ENCODE measurements at regions not wholly inside any gene's neighbourhood (a gene's known extent, or its start where the extent isn't known, plus 50 kb on each side); places are given as distances from the start of the nearest gene placed in this dataset.

DNA sequence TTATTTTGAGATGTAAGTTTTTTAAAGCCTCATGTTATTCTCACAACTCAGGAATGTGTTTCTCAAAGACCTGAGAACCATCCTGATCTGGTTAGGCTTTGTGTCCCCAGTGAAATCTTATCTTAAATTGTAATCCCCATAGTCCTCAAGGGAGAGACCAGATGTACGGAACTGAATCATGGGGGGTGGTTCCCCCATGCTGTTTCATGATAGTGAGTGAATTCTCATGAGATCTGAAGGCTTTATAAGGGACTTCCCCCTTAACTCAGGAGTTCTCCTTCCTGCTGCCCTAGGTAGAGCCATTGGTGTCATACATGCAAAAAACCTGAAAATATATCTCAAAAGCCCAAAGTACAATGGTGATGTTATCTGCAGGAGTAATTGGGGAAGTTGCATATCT lies 836.7 kb downstream of the CBLN2 start:
- no peak for DNase-seq

GRCh38 chr18:71689416-71690160 lies 854.6 kb downstream of the CBLN2 start:
- no peak for DNase-seq

- no peak for DNase-seq
Measured at GRCh38 chr18:71682591-71682990, 861.6 kb downstream of the CBLN2 start.

DNA sequence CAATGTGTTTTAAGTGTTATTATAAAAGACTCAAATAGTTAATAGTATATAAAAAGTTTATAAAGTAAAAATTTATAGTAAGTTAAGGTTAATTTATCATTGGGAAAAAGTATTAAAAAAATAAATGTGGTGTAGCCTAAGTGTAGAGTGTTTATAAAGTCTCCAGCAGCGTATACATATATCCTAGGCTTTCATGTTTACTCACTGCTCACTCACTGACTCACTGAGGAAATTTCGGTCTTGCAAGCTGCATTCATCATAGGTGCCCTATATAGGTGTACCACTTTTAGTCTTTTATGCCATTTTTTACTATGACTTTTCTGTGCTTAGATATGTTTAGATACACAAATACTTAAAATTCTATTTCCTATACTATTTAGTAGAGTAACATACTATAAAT lies 866.0 kb downstream of the CBLN2 start:
- DNase-seq: no peak

- DNase-seq: no peak
Measured at GRCh38 chr18:71673954-71674353, 870.2 kb downstream of the CBLN2 start.

GRCh38 chr18:71673498-71673897 lies 870.6 kb downstream of the CBLN2 start:
- DNase-seq: no peak

DNA sequence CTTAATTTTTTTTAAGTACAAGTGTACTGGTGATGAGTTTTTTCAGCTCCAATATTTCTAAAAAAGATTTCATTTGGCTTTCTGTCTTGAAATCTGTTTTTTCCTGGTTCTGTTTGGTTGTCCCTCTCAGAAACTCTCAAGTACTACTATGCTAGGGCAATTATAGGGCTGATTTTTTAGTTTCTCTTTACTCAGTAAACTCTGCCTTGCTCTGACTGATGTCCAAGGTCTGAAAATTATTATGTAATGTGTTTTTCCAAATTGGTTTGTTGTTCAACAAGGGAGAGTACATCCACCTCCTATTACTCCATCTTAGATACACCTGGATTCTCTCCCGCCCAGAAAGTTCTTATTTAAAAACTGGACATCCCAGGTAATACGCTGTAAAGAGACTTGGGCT lies 877.7 kb downstream of the CBLN2 start:
- DNase-seq: no peak

DNA sequence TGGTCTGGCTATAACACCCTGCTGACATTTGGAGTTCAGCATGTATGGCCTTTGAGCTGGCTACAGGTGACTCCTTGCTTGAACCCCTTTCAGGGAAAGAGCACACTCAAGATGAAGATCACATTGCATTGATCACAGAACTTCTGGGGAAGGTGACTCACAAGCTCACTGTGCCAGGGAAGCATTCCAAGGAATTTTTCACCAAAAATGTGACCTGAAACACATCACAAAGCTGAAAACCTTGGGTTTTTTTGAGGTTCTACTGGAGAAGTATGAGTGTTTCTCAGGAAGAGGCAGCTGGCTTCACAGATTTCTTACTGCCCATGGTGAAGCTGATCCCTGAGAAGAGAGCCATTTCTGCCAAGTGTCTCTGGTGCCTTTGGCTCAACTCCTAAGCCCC lies 879.0 kb downstream of the CBLN2 start:
- DNase-seq: no peak

DNA sequence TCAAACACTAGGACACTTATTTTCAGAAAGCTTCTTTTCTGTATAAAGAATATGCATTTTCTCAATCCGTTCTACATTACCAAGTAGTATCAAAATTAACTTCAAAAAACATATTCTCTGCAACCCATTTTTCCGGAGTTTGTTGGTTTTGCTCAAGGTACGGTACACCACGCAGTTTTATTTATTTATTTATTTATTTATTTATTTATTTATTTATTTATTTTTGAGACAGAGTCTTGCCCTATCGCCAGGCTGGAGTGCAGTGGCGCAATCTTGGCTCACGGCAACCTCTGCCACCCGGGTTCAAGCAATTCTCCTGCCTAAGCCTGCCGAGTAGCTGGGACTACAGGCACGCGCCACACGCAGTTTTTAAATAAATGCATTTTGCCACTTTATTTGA lies 900.3 kb downstream of the CBLN2 start:
- DNase-seq: no peak

DNA sequence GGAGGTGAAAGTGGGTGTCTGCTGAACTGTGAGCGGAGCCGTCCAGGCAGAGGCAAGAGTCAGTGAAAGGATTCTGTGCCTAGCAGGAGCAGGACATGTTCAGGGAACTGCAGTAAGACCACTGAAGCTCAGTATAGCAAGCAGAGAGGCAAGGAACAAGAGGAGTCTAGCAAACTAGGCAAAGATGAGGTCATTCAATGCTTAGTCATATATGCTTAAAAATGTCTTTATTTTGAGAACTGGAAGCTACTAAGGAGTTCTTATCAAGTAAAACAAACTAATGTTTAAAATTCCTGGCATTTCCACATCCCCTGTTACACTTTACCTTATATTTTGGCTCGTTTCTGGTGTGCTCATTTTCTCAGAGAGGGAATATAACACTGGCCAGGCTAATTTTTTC lies 913.4 kb downstream of the CBLN2 start:
- no peak for DNase-seq

GRCh38 chr18:71625556-71626090 lies 918.5 kb downstream of the CBLN2 start:
- DNase-seq: no peak

DNA sequence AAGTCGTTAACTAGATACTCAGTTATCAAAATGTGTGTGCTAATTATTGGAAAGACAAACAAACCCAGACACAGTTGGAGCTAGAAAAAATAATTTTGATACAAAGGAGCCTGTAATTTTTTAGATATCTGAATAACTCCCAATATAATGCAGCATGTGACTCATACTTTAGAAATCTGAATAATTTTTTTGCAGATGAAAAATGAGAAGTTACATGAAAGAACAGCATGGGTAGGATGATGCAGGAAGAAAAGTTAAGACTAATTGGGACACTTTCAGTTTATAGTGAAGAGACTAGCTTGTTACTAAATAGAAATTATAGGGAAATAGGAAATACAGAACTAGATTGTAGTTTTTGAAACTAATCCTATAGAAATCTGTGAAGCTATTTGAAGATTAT lies 945.8 kb downstream of the CBLN2 start:
- no peak for DNase-seq

GRCh38 chr18:71597219-71597618 lies 946.9 kb downstream of the CBLN2 start:
- no peak for DNase-seq

- no peak for DNase-seq
Measured at GRCh38 chr18:71583252-71583651, 960.9 kb downstream of the CBLN2 start.

GRCh38 chr18:71554686-71555085 lies 989.5 kb downstream of the CBLN2 start:
- DNase-seq: no peak

DNA sequence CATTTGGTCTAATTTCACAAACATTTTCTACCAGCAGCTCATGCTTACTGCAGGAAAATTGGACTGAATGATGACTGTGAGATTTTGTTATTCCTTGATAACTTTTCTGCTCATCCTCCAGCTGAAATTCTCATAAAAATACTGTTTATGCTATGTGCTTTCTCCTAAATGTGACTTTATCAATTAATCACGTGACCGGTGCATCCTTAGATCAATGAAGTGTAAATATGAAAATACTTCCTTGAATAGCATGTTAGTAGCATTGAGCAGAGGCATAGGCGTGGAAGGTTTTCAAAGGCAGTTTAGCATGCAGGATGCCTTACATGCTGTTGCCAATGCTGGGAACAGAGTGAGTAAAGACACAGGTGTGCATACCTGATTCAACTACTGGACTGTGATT lies 1002.5 kb downstream of the CBLN2 start:
- DNase-seq: no peak

DNA sequence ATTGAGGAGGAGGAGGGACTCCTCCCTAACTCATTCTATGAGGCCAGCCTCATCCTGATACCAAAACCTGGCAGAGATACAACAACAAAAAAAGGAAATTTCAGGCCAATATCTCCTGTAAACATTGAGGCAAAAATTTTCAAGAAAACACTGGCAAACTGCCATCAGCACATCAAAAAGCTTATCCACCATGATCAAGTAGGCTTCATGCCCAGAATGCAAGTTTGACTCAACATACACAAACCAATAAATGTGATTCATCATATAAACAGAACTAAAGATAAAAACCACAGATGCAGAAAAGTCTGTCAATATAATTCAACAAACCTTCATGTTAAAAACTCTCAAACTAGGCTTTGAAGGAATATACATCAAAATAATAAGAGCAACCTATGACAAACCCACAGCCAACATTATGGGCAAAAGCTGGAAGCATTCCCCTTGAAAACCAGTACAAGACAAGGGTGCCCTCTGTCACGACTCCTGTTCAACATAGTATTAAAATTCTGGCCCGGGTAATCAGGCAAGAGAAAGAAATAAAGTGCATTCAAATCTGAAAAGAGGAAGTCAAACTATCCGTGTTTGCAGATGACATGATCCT lies 1014.3 kb downstream of the CBLN2 start:
- no peak for DNase-seq

- no peak for DNase-seq
Measured at GRCh38 chr18:71523483-71524435, 1020.4 kb downstream of the CBLN2 start.

- DNase-seq: no peak
Measured at GRCh38 chr18:71505526-71505925, 1038.6 kb downstream of the CBLN2 start.

- no peak for DNase-seq
Measured at GRCh38 chr18:71503222-71503621, 1040.9 kb downstream of the CBLN2 start.

DNA sequence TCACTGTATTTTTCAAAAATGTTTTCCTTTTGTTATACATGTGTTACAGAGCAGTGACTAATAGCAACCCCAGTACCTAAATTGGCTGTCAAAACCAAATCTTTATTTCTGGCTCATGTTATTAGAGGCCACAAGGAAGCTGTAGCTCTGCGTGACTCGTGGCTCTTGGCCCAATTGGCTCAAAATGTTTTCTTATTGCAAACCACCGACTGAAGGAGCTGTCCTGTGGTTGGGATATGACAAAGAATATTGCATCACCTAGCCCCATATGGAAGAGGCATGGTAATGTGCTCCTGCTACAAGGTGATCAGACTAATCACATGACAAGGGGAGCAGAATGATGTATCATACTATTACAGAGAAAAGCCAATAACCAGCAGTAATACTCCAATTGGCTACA lies 1058.5 kb downstream of the CBLN2 start:
- no peak for DNase-seq

DNA sequence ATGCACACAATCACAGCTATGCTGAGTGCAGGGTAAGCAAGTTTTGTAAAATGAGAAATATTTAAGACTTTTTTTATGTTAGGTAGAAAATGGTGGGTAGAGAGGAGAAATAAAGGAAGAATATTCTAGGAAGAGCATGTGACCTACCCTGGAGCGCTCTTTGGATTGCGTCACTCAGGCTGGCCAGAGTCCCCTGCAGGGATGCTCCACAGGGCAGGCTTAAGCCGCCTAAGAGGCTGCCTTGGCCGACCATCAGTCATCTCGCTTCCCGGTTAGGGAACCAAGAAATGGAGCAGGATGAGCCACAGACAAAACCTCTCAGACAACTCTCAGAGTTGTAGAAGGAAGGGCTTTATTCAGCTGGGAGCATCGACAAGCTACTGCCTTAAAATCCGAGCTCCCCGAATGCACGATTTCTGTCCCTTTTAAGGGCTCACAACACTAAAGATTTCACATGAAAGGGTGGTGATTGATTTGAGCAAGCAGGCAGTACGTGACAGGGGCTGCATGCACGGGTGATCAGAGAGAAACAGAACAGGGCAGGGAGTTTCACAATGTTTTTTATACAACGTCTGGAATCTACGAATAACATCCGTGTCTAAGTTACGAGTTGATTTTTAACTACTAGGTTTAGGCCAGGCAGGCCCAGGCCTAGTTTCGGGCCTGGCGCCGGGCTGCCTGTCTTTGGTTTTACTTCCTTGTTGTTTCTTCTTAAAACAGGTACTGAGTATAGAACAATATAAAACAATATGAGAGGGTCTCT lies 1072.0 kb downstream of the CBLN2 start:
- no peak for DNase-seq

DNA sequence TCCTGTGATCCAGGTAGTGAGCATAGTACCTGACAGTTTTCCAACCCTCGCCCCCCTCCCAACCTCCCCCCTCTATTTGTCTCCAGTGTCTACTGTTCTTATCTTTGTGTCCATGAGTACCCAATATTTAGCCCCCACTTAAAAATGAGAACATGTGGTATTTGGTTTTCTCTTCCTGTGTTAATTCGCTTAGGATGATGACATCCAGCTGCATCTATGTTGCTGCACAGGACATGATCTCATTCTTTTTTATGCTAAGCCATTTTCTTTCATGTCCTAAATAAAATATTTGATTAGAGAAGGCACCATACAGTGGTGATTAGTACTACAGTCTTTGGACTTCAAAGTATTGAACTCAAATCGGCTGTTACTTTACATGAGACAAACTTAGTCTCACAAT lies 1087.9 kb downstream of the CBLN2 start:
- no peak for DNase-seq

Measured in stimulated activated CD4-positive, alpha-beta T cell treated with anti-CD3 and anti-CD28 coated beads, Interleukin-4, amount 100 ng/mL, for 1 hour (primary cell).